NCI-H146 treated with DMSO at 0.1 percent for 48 hours (cell line): ENCODE measurements at regions not wholly inside any gene's neighbourhood (a gene's known extent, or its start where the extent isn't known, plus 50 kb on each side); places are given as distances from the start of the nearest gene placed in this dataset.
A peak's percentile ranks its signal among the peaks of the same experiment; 100 is the strongest.

Experiments used
- DNase-seq: peaks from one replicate; lab custom pipeline; 2025; ENCODE audit not compliant: unreplicated experiment; lab: John Stamatoyannopoulos, UW

- DNase-seq: no peak
These were observed 99.6 kb upstream of the CACNA1E start for GRCh38 chr1:181383695-181384094.

DNA sequence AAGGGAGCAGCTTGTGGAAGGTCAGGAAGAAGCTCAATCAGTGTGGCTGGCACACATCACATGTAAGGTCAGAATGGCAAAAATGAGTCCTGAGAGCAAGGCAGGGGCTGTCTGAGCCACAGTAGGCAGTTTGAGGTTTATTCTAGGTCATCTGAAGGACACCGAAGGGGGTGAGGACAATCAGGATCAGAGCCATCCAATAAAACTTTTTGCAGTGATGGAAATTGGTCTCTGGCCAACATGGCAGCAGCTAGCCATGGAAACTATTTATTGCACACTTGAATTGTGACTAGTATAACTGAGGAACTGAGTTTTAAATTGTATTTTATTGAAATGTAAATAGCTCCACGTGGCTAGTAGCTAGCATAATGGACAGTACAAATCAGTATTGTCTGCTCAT, 97.0 kb upstream of the CACNA1E start:
- DNase-seq: no peak

- DNase-seq: no peak
These were observed 96.4 kb upstream of the CACNA1E start for GRCh38 chr1:181386951-181387350.

- no peak for DNase-seq
These were observed 95.6 kb upstream of the CACNA1E start for GRCh38 chr1:181387702-181388101.

DNA sequence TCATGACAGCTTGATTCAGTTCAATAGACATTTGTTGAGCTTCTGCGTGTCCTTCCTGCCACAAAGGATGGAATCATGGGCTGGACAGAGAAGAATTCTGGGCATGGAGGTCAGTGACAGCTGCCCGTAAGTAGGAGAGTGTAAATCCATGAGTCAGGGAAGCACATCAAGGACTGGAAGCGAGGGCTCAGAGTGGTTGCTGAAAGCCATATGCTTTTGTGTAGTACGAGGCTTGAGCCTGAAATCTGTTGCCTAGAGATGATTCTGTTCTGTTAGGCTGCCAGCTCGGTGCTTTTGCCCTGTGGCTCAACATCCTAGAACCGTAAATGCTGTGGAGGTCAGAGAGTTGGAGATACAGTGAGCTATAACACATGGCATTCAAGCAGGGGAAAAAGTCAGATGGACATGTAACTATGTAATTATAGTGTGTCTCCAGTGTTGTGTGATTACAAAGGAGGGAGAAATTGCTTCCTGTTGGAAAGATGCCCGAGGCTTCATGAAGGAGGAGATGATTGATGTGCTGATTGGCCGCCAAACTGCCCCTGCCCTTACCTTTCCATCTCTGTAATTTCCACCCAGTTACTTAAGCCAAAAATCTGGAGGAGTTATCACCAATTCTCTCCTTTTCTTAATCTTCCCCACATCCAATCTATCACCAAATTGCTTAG, 92.8 kb upstream of the CACNA1E start:
- peak; percentile 98 for DNase-seq

DNA sequence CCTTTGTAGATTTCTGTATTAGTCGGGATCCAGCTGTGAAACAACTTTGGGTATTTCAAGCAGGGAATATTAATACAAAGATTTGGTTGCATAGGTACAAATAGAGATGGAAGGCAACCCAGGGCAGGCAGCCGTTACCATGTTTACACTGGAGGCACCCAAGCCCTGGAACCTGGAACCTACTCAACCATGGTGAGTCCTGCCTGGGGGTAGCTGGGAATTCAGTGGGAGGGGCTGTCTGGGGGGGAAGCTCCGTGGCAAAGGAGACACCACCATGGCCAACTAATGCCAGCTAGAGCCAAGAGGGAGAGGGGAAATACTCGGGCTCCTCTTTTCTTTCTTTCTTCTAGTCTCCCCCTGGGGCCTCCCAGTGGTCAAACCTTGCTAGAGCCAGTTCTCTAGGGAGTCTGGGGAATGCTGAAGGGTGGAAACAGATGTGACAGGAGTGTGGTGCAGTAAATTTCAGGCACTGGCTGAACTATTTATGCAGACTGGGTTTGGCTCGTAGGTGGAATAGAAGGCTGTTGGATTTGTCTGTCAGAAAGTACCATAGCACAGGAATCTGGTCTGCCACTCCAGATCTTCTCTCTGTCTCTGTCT, 91.9 kb upstream of the CACNA1E start:
- peak; percentile 88 for DNase-seq

DNA sequence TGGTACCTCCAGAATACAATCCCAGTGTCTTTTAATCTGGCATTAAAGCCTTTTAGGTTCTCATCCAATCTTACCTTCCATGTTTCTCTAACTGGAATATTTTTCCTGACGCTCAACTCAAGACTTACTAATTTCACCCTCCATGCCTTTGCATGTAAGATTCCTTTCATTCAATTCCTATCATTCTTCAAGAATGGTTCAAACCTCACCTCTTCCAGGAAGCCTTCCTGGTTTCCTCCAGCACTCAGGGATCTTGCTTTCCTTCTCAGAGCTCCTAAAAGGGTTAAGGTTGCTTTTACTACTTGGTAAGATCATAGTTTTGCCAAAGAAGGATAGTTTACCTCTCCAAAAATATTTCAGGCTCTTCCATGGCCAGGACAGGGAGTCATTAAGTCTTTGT, 91.2 kb upstream of the CACNA1E start:
- no peak for DNase-seq

DNA sequence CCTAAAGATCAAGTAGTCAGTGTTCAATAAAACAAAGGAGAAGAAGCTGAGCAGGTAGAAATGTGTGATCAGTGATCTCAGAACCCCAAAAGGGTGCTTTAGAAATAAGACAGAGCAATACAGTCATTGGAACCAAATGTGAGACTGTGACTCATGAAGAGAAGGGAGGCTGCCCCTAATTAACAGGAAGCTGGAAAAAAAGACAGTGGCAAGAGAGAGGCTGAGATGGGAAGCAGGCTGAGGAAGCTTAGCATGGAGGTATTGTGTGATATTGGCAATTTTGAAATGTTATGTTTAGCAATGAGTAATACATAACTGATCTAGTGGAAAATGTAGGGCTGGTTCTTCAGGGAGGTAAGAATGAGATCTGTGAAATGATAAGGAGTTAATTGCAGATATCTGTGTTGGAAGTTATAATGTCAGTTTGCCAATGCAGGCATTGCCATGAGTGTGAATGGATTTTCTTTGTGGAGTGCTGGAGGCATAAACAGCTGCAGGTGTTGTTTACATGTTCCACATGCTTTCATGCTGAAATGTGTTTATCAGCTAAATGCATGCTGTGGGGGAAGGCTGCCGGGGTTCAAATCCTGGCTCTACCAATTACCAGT, 90.6 kb upstream of the CACNA1E start:
- peak; percentile 10 for DNase-seq

DNA sequence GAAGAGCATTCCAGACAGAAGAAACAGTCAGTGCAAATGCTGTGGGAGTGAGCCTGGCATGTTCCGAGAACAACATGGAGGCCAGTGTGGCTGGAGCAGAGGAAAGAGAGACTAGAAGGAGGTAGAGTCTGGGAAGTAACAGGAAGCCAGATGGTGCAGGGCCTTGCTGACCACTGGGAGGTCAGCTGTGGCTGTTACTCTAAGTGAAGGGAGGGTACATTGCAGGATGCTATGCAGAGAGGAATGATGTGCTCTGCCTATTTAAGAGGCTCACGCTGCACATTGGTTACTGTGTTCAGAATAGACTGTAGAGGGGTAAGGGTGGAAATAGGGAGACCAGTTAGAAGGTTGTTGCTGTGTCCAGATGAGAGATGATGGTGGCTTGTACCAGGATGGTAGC, 88.6 kb upstream of the CACNA1E start:
- DNase-seq: no peak

DNA sequence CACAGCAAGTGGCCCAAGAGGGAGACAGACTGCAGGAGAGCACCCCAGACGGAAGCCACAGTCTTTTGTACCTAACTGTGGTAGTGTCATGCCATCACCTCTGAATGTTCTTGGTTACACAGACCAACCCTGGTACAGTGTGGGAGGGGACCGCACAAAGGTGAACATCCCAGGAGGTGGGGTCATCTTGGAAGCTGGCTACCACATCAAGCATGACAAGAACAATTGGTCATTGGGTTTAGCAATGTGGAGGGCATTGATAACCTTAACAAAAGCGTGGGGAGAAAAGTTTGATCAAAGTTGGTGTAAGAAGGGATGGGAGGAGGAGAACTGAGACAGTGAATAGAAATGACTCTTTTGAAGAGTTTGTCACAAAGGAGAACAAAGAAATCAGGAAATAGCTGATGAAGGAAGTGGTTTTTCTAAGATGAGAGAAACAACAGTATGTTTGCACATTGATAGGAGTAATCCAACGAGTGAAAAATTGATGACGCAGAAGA, 87.1 kb upstream of the CACNA1E start:
- DNase-seq: no peak

- no peak for DNase-seq
These were observed 86.5 kb upstream of the CACNA1E start for GRCh38 chr1:181396811-181397210.

GRCh38 chr1:181397845-181398244, 85.5 kb upstream of the CACNA1E start:
- DNase-seq: peak; percentile 57

- no peak for DNase-seq
These were observed 84.8 kb upstream of the CACNA1E start for GRCh38 chr1:181398544-181398943.

- DNase-seq: no peak
These were observed 77.7 kb upstream of the CACNA1E start for GRCh38 chr1:181405584-181405983.

- DNase-seq: no peak
These were observed 76.3 kb upstream of the CACNA1E start for GRCh38 chr1:181406989-181407388.

DNA sequence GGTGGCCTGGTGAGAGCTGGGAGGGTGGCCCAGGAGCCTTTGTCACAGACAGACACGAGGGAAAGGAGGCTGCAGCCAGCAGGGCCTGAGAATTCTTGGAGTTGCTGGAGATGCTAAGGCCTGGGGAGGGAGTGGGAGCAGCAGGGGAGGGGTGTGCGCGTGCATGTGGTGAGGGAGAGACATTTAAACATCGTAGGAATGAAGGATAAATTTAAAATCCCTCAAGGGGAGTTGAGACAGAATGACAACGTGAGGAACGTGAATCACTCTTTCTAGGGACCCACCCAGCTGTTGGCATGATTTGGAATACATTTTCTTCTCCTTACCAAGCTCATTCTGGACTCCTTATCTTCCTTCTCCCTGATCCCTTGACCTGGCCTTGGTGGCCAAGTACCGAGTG, 73.3 kb upstream of the CACNA1E start:
- DNase-seq: no peak

GRCh38 chr1:181412746-181413145, 70.6 kb upstream of the CACNA1E start:
- DNase-seq: no peak

DNA sequence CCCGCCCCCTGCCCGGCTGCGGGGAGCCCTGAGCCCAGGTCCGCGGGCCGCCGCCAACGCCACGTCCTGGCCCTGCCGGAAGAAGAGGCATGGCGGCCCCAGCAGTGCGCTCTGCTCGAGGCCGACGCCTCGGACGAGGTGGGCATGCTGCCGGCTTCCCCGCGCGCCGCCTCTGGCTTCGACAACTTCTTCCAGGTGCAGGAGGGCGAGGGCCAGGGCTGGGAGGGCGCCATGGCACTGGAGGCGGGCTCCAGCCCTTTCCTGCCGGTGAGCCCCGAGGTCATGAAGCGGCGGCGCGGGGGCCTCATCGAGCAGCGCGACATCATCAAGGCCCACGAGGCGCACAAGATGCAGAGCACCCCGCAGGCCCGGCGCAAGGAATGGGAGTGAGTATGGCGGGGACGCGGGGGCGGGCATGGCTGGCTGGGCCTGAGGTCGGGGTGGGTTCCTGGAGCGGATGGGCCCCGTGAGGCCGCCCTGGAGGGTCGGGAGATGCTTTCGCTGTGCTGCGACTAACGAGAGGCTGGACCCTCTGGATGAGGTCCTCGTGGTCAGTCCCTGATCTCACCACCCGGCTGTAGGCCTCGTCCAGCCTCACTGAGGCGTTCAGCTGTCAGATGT, 70.0 kb upstream of the CACNA1E start:
- no peak for DNase-seq

GRCh38 chr1:181413836-181414235, 69.5 kb upstream of the CACNA1E start:
- no peak for DNase-seq

- DNase-seq: no peak
These were observed 67.0 kb upstream of the CACNA1E start for GRCh38 chr1:181416268-181416860.

GRCh38 chr1:181417915-181418314, 65.4 kb upstream of the CACNA1E start:
- DNase-seq: no peak
